Endothelial cell of umbilical vein (primary cell): ENCODE measurements at regions not wholly inside any gene's neighbourhood (a gene's known extent, or its start where the extent isn't known, plus 50 kb on each side); places are given as distances from the start of the nearest gene placed in this dataset.

Experiments
- CTCF ChIP-seq, 2 donors: IDR thresholded peaks; 1 replicate in 1 of 2; 2 replicates in 1 of 2; pipeline ENCODE4 v1.5.1; 2011; ENCODE audit warnings: low read length in 2 of 2, mild to moderate bottlenecking in 2 of 2, moderate library complexity in 2 of 2, control low read depth in 1 of 2, inconsistent platforms in 1 of 2, low read depth in 1 of 2; ENCODE audit not compliant: insufficient read depth in 1 of 2; ENCODE audit errors: extremely low read depth in 1 of 2
- EZH2 ChIP-seq: IDR thresholded peaks from 2 replicates; pipeline ENCODE4 v1.6.1; 2012; ENCODE audit warnings: borderline replicate concordance, low read depth, mild to moderate bottlenecking, moderate library complexity, low read length, inconsistent platforms; ENCODE audit not compliant: severe bottlenecking
- JUN ChIP-seq: IDR thresholded peaks from 2 replicates; pipeline ENCODE4 v1.6.1; 2011; ENCODE audit warnings: borderline replicate concordance, low read depth; ENCODE audit not compliant: insufficient read length, insufficient read depth
- MAX ChIP-seq: IDR thresholded peaks from 2 replicates; pipeline ENCODE4 v1.6.1; 2011; ENCODE audit not compliant: insufficient read depth, insufficient read length
- POLR2A ChIP-seq: IDR thresholded peaks from 2 replicates; pipeline ENCODE4 v1.6.1; 2012; ENCODE audit warnings: low read depth, mild to moderate bottlenecking, control low read depth, low read length
- POLR2AphosphoS5 ChIP-seq: IDR thresholded peaks from 2 replicates; pipeline ENCODE4 v1.6.1; 2012; ENCODE audit warnings: low read depth, mild to moderate bottlenecking, control low read depth, low read length, moderate library complexity; ENCODE audit not compliant: insufficient read depth

DNA sequence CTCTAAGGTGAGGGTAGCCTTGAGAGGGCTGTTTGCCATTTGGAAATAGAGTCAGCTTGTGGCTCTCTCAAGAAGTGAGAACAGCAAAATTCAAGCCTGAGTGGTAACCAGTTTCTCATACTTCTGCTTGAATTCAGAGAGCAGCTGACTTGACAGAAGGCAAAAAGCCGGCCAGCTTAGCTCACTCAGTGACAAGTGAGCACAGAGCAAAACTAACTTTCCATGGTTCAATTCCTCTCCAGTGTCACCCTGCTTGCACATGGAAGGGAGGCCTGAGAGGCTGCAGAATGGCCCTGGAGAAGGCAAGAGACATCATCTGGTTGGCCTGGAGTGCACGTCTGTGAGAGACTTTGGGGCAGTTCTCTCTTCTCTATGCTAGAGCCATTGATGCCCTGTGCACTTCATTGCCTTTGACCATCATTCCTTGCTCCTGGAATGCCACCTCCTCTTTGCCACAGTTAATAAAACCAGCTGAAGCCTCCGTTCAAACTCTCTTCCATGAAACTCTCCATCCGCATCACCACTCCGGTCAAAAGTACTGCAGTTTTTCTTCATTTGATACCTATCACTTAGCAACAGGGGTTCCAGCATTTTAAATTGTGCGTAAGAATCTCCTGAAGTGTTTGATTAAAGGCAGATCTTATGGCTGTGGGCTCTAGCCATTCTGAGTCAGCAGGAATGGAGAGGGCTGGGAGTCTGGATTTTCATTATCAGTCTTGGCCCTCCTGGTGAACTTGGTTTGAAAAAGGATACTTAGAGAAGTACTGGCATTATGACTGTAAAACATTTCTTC is 69.8 kb upstream of the PIK3CG start:
- TF ChIP-seq POLR2A (no peak), CTCF (IDR thresholded peaks at IDR 0.05; ENCODE audit: extremely low read depth in 1 of 2, insufficient read depth in 1 of 2, low read depth in 1 of 2, low read length in 2 of 2) (no peak), POLR2AphosphoS5 (no peak), JUN (no peak), EZH2 (no peak), MAX (no peak)
